HUES64 (cell line): ENCODE measurements at regions not wholly inside any gene's neighbourhood (a gene's known extent, or its start where the extent isn't known, plus 50 kb on each side); places are given as distances from the start of the nearest gene placed in this dataset.

Experiments used
- H3K27ac ChIP-seq: 2 replicates; pipeline ENCODE4 v1.7.0; 2013; ENCODE audit warnings: low read depth, low read length, inconsistent platforms
- H3K27me3 ChIP-seq: 2 replicates; pipeline ENCODE4 v1.6.1; 2013; ENCODE audit warnings: mild to moderate bottlenecking, low read length; ENCODE audit not compliant: insufficient read depth
- H3K36me3 ChIP-seq: 2 replicates; pipeline ENCODE4 v1.6.1; 2013; ENCODE audit warnings: mild to moderate bottlenecking, low read length; ENCODE audit not compliant: insufficient read depth
- H3K4me1 ChIP-seq: 2 replicates; pipeline ENCODE4 v1.6.1; 2013; ENCODE audit warnings: mild to moderate bottlenecking, low read length, moderate library complexity; ENCODE audit not compliant: insufficient read depth
- H3K4me3 ChIP-seq: 2 replicates; pipeline ENCODE4 v1.5.1; 2013; ENCODE audit warnings: mild to moderate bottlenecking, low read length, moderate library complexity
- H3K9ac ChIP-seq: 2 replicates; pipeline ENCODE4 v1.6.1; 2013; ENCODE audit warnings: mild to moderate bottlenecking, low read depth, low read length
- H3K9me3 ChIP-seq: 2 replicates; pipeline ENCODE4 v1.6.1; 2013; ENCODE audit warnings: low read depth, low read length; ENCODE audit not compliant: insufficient read depth
- WGBS: fragments of 150-250, 120-280 bp; methylation state at CpG from one replicate; pipeline ENCODE4 v1.1.7; 2013; ENCODE audit warnings: missing lambda C conversion rate; 5-methylcytosine and 5-hydroxymethylcytosine counted together

- no CpG with 5 or more reads among the region's 1 CpG for WGBS
- no peaks in the 10 kb centered on the region for H3K27me3 ChIP-seq
- no peaks in the 10 kb centered on the region for H3K36me3 ChIP-seq
- H3K9ac ChIP-seq = no peak overlapping the region
- no peaks in the 10 kb centered on the region for H3K9me3 ChIP-seq
- H3K4me3 ChIP-seq = no peak overlapping the region
- H3K27ac ChIP-seq = no peak overlapping the region
- H3K4me1 ChIP-seq = peaks cover 11% of the 10 kb centered on the region
Measured at GRCh38 chr15:95712785-95713184, 617.7 kb upstream of the NR2F2 start.

GRCh38 chr15:95713324-95713723 lies 617.2 kb upstream of the NR2F2 start:
- Histone ChIP-seq H3K4me1 (peaks cover 11% of the 10 kb centered on the region), H3K36me3 (no peaks in the 10 kb centered on the region), H3K9ac (no peak overlapping the region), H3K27ac (no peak overlapping the region), H3K27me3 (no peaks in the 10 kb centered on the region), H3K4me3 (no peak overlapping the region), H3K9me3 (no peaks in the 10 kb centered on the region)
- 71% methylated on average over 4 of the region's 5 CpGs for WGBS

- H3K9me3 ChIP-seq = no peaks in the 10 kb centered on the region
- 89% methylated on average over 2 of the region's 3 CpGs for WGBS
- H3K4me1 ChIP-seq = peaks cover 11% of the 10 kb centered on the region
- no peaks in the 10 kb centered on the region for H3K36me3 ChIP-seq
- no peak overlapping the region; the same call in 1 of the 2 replicates for H3K27ac ChIP-seq
- no peak overlapping the region for H3K4me3 ChIP-seq
- no peak overlapping the region for H3K9ac ChIP-seq
- no peaks in the 10 kb centered on the region for H3K27me3 ChIP-seq
Measured at GRCh38 chr15:95715116-95715903, 615.2 kb upstream of the NR2F2 start.

DNA sequence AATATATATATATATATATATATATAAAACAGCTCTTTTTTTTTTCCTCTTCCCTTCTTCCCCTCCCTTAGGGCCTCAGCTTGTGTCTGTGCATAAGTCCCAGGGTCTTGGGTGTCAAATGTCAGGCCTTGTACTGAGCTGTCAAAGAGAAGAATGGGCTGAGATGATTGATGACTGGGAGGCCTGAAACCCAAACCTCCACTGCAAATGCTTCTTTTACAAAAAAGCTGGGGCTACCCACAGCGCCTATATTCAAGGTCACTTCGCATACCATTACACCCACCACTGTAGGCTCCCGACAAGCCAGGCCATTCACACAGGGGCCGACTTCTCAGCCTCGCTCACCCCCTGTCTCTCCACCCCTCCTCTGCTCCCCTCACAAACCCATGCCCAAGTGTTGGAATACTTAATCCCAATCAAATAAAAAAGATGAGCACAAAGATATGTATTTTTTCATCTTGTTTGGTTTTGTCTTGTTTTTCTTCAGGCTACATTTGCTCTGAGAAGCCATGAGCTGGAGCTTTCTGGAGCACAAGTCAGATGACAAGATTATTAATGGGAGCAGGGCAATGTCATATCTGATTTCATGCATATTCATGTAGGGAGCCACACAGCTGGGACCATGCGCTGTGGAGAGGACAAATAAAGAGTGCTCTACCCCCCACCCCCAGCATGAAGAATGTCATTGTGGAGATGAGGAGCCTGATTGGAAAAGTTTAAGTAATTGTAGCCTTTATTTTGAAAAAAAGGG lies 614.4 kb upstream of the NR2F2 start:
- WGBS = 34% methylated on average over 6 of the region's 6 CpGs
- no peak overlapping the region for H3K9ac ChIP-seq
- H3K36me3 ChIP-seq = no peaks in the 10 kb centered on the region
- no peaks in the 10 kb centered on the region for H3K27me3 ChIP-seq
- no peaks in the 10 kb centered on the region for H3K9me3 ChIP-seq
- peak overlapping the region; percentile 21; the same call in 1 of the 2 replicates for H3K27ac ChIP-seq
- peaks cover 11% of the 10 kb centered on the region for H3K4me1 ChIP-seq
- H3K4me3 ChIP-seq = no peak overlapping the region

- no peaks in the 10 kb centered on the region for H3K36me3 ChIP-seq
- no peaks in the 10 kb centered on the region for H3K9me3 ChIP-seq
- H3K27ac ChIP-seq = no peak overlapping the region
- no peaks in the 10 kb centered on the region for H3K27me3 ChIP-seq
- peaks cover 11% of the 10 kb centered on the region for H3K4me1 ChIP-seq
- H3K4me3 ChIP-seq = no peak overlapping the region
- no peak overlapping the region for H3K9ac ChIP-seq
Measured at GRCh38 chr15:95716708-95717107, 613.8 kb upstream of the NR2F2 start.

DNA sequence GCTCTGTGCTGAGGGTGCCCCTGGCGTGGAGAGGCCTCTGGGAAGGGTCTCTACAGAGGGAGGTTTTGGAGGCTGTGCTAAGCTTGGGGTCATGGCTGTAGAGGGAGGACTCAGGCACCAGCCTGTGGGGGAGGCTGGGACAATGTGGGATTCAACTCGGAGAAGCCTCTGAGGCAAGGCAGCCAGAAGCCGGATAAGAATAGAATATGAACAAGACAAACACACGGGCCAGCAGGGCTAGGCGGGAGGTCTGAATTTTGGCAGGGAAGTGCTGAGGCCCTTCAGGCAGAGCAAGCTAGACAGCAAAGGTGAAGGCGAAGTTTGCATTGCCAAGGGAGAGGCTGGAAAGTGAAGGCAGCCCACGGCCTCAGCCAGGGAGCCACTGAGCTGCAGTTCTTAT lies 612.1 kb upstream of the NR2F2 start:
- H3K36me3 ChIP-seq = no peaks in the 10 kb centered on the region
- peaks cover 11% of the 10 kb centered on the region for H3K4me1 ChIP-seq
- no peak overlapping the region for H3K27ac ChIP-seq
- no peaks in the 10 kb centered on the region for H3K27me3 ChIP-seq
- no peak overlapping the region for H3K9ac ChIP-seq
- H3K9me3 ChIP-seq = no peaks in the 10 kb centered on the region
- WGBS = 89% methylated on average over 7 of the region's 7 CpGs
- no peak overlapping the region for H3K4me3 ChIP-seq

GRCh38 chr15:95724908-95725633 lies 605.4 kb upstream of the NR2F2 start:
- no peaks in the 10 kb centered on the region for H3K4me1 ChIP-seq
- no peak overlapping the region for H3K27ac ChIP-seq
- 93% methylated on average over 2 of the region's 3 CpGs for WGBS
- H3K27me3 ChIP-seq = no peaks in the 10 kb centered on the region
- no peak overlapping the region for H3K4me3 ChIP-seq
- no peaks in the 10 kb centered on the region for H3K36me3 ChIP-seq
- H3K9me3 ChIP-seq = no peaks in the 10 kb centered on the region
- no peak overlapping the region for H3K9ac ChIP-seq

GRCh38 chr15:95726891-95727290 lies 603.6 kb upstream of the NR2F2 start:
- H3K9me3 ChIP-seq = no peaks in the 10 kb centered on the region
- no peaks in the 10 kb centered on the region for H3K36me3 ChIP-seq
- no peaks in the 10 kb centered on the region for H3K27me3 ChIP-seq
- H3K27ac ChIP-seq = no peak overlapping the region
- H3K4me3 ChIP-seq = no peak overlapping the region
- H3K4me1 ChIP-seq = no peaks in the 10 kb centered on the region
- no peak overlapping the region for H3K9ac ChIP-seq
- WGBS = 93% methylated on average over 3 of the region's 4 CpGs

GRCh38 chr15:95733931-95734330 lies 596.6 kb upstream of the NR2F2 start:
- Histone ChIP-seq H3K27me3 (no peaks in the 10 kb centered on the region), H3K27ac (no peak overlapping the region), H3K4me1 (no peaks in the 10 kb centered on the region), H3K36me3 (no peaks in the 10 kb centered on the region), H3K9ac (no peak overlapping the region), H3K4me3 (no peak overlapping the region), H3K9me3 (no peaks in the 10 kb centered on the region)
- WGBS = 71% methylated on average over 3 of the region's 3 CpGs

GRCh38 chr15:95734422-95735316 lies 595.8 kb upstream of the NR2F2 start:
- H3K27me3 ChIP-seq = no peaks in the 10 kb centered on the region
- H3K9ac ChIP-seq = no peak overlapping the region
- H3K4me3 ChIP-seq = no peak overlapping the region
- H3K9me3 ChIP-seq = no peaks in the 10 kb centered on the region
- H3K27ac ChIP-seq = no peak overlapping the region
- WGBS = 96% methylated on average over 3 of the region's 6 CpGs
- H3K4me1 ChIP-seq = no peaks in the 10 kb centered on the region
- no peaks in the 10 kb centered on the region for H3K36me3 ChIP-seq
